ENCODE measurements at regions not wholly inside any gene's neighbourhood (a gene's known extent, or its start where the extent isn't known, plus 50 kb on each side); places are given as distances from the start of the nearest gene placed in this dataset.
"Not testable (repeated sequence)": the region's sequence is repeated elsewhere in the genome, so short reads cannot be mapped to it uniquely, and the experiment has no call there.

GRCh38 chr11:38924644-38925043 is 2326.6 kb upstream of the RAG2 start:
- peaks cover 4% of the 10 kb centered on the region for H3K4me1 Mint-ChIP-seq (ENCODE audit: unreplicated experiment)
- H3K4me3 Mint-ChIP-seq, result no peak overlapping the region
- no peak for DNase-seq (ENCODE audit: extremely low spot score, unreplicated experiment)
- TF ChIP-seq CTCF (conservative IDR thresholded peaks at IDR 0.05), result no peak
- no peak overlapping the region for H3K27ac Mint-ChIP-seq
- no peaks in the 10 kb centered on the region for H3K9me3 Mint-ChIP-seq
- H3K36me3 Mint-ChIP-seq, result no peaks in the 10 kb centered on the region
- H3K27me3 Mint-ChIP-seq, result no peaks in the 10 kb centered on the region

- Mint-ChIP-seq H3K9me3 (peaks cover 5% of the 10 kb centered on the region), H3K4me1 (ENCODE audit: unreplicated experiment) (no peaks in the 10 kb centered on the region), H3K4me3 (no peak overlapping the region), H3K27me3 (no peaks in the 10 kb centered on the region), H3K36me3 (no peaks in the 10 kb centered on the region), H3K27ac (no peak overlapping the region)
- TF ChIP-seq CTCF (conservative IDR thresholded peaks at IDR 0.05), result no peak
- DNase-seq (ENCODE audit: extremely low spot score, unreplicated experiment), result no peak
Measured at GRCh38 chr11:38900211-38900610, 2302.2 kb upstream of the RAG2 start.

DNA sequence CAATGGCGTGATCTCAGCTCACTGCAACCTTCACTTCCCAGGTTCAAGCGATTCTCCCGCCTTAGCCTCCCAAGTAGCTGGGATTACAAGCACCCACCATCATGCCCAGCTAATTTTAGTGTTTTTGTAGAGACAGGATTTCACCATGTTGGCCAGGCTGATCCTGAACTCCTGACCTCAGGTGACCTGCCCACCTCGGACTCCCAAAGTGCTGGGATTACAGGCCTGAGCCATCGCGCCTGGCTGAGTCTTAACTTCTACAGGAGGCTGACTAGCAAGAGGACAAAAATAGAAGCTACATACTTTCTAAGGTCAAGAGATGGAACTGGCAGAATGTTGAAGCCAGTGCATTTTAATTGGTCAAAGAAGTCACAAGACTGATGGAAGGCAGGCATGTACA is 2296.2 kb upstream of the RAG2 start:
- not testable (repeated sequence) for H3K36me3 Mint-ChIP-seq; H3K4me1 Mint-ChIP-seq (ENCODE audit: unreplicated experiment); H3K27me3 Mint-ChIP-seq; DNase-seq (ENCODE audit: extremely low spot score, unreplicated experiment); H3K27ac Mint-ChIP-seq; H3K4me3 Mint-ChIP-seq
- H3K9me3 Mint-ChIP-seq, result peaks cover 14% of the 10 kb centered on the region

DNA sequence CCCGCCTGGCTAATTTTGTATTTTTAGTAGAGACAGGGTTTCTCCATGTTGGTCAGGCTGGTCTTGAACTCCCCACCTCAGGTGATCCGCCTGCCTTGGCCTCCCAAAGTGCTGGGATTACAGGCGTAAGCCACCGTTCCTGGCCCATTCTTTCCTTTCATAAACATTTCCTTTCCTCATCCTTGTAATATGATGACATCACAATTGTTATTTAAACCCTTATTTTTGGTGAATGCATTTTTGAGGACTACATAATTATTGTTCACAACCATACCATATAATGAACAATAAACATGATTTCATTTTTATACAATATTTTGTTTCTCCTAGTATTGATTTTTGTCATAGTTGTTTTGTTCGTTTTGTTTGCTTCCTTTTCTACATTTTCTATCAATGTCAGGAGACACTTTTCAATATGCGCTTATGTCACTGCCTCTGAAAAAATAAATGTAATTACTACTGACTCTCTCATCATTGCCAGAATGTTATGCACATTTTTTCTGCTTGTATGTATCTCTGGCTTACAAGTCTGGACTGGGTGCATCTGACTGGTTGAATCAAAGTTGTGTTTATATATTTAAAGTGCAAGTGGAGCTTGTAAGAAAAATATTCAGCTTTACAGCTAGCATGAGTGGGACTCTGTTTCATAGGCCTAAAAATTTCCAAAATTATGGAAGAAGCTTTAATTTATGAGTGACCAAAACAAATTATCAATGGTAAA is 2286.3 kb upstream of the RAG2 start:
- Mint-ChIP-seq H3K4me1 (ENCODE audit: unreplicated experiment) (no peaks in the 10 kb centered on the region), H3K9me3 (no peaks in the 10 kb centered on the region), H3K27ac (no peak overlapping the region)

DNA sequence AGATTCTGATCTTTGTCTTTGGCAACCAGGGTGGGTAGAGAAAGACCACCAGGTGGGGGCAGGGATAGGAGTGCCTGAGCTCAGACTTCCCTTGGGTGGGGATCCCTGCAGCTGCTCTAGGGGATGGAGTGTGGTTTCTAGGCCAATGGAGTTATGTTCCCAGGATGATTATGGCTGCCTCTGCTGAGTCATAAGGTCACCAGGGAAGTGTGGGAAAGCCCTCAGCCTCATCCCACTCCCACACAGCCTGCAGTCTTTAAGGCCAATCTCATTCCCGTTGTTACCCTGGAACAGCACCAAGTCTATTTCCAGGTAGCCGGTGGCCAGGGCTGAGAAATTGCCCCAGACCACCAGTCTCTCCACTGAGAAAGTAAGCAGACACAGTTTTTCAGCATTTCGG is 2269.3 kb upstream of the RAG2 start:
- TF ChIP-seq CTCF (conservative IDR thresholded peaks at IDR 0.05), result no peak
- no peaks in the 10 kb centered on the region for H3K27me3 Mint-ChIP-seq
- H3K4me3 Mint-ChIP-seq, result no peak overlapping the region
- no peaks in the 10 kb centered on the region for H3K4me1 Mint-ChIP-seq (ENCODE audit: unreplicated experiment)
- H3K36me3 Mint-ChIP-seq, result no peaks in the 10 kb centered on the region
- no peaks in the 10 kb centered on the region for H3K9me3 Mint-ChIP-seq
- H3K27ac Mint-ChIP-seq, result no peak overlapping the region
- DNase-seq (ENCODE audit: extremely low spot score, unreplicated experiment), result no peak

More for the DNA sequence above, 2286.3 kb upstream of the RAG2 start:
- Mint-ChIP-seq H3K36me3 (no peaks in the 10 kb centered on the region), H3K27me3 (no peaks in the 10 kb centered on the region), H3K4me3 (no peak overlapping the region)
- TF ChIP-seq CTCF (conservative IDR thresholded peaks at IDR 0.05), result no peak
- DNase-seq (ENCODE audit: extremely low spot score, unreplicated experiment), result no peak

- no peak for TF ChIP-seq CTCF (conservative IDR thresholded peaks at IDR 0.05)
- no peaks in the 10 kb centered on the region for H3K9me3 Mint-ChIP-seq
- no peak for DNase-seq (ENCODE audit: extremely low spot score, unreplicated experiment)
Measured at GRCh38 chr11:38865922-38866321, 2267.9 kb upstream of the RAG2 start.

More at GRCh38 chr11:38865922-38866321, 2267.9 kb upstream of the RAG2 start:
- Mint-ChIP-seq H3K4me1 (ENCODE audit: unreplicated experiment) (no peaks in the 10 kb centered on the region), H3K27me3 (no peaks in the 10 kb centered on the region), H3K36me3 (no peaks in the 10 kb centered on the region), H3K4me3 (no peak overlapping the region), H3K27ac (no peak overlapping the region)
